Stimulated activated CD8-positive, alpha-beta memory T cell treated with anti-CD3 and anti-CD28 coated beads, Interleukin-12 subunit alpha, Interleukin-12 subunit beta, amount 100 ng/mL, for 4 hours (primary cell): ENCODE measurements at regions not wholly inside any gene's neighbourhood (a gene's known extent, or its start where the extent isn't known, plus 50 kb on each side); places are given as distances from the start of the nearest gene placed in this dataset.

Experiments
- DNase-seq: peaks from one replicate; pipeline ENCODE4 v3.0.0-alpha.2; 2020; ENCODE audit warnings: low read depth

DNA sequence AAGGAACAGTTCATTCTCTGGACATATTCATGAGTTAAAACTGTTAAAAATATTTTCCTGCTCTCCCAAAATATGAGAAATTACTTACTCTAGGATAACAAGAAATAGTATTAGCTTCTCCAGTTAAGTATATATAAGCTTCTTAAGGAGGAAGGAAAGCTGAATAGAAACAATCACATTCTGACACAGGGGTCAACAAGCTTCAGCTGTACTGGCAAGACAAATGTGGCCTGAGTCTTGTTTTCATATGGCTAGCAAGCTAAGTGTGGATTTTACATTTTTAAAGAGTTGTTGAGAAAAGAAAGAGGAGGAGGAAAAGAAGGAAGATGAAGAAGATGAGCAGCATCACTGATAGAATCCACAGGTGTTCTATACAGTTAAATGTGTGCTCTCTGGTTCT lies 313.8 kb downstream of the ZPLD1 start:
- no peak for DNase-seq

DNA sequence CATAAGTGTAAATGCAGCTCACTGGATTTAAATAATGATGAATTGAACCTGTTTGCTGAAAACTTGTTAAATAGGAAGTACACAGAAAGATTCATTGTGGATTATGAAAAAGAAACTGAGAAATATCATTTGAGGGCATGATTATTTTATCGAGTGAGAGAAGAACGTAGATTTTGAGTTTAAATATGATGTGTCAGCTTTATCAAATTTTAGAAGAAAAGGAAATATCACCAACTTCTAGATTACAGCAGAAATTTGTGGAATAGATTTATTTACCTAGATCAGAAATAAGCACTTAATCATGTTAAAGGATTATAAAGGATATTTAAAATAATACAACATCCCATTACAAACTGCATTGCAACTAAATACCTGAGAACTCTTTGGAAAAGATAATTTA lies 315.5 kb downstream of the ZPLD1 start:
- no peak for DNase-seq

DNA sequence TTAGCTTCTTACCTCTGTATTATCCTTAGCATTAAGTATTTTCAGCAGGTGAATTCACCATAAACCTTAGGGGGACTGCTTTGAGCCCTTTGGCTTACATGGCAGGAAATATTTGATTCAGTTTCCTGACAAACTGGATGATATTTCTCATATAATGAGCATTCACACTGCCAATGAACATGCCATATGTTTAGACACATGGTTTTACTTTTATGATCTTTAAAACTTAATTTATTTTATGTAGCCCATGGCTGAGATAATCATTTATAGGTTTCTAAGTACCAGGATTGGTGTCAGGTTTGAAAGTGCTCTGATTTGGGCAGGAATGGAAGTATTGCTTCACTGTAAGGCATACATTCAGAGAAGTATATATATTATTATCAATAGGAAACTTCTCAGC lies 319.1 kb downstream of the ZPLD1 start:
- no peak for DNase-seq

DNA sequence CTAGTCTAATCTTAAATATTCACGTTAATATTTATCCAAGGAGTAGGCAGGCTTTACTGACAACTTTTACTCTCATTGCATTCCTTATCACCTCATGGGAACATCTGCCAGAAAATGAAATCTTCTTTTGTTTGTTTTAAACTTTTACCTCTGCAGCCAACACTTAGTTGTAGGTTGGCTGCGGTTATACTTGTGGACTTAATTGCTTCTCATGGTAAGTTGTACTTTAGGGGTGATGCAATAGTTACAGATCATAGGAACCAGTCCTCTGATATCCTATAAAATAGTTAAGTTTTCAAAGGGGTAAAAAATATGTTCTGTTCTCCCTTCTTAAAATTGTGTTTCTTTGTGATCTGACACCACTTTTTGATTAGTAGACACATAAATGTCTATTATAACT lies 321.9 kb downstream of the ZPLD1 start:
- DNase-seq = no peak

DNA sequence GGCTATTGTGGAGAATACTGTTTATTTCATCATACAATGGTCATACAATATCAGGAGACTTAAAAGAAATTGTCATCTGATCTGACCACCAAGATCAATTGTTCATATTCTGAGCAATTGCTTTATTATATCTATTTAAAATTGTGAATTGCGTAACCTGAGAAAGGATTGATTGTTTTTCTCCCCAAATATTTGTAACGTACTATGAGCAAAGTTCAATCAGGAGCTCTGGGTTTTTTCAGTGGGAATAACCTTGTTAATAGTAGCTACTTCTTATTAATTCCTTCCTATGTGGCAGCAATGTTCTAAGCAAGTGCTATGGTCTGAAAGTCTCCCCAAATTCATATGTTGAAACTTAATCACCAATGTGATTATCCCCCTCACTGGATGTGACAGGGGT lies 323.1 kb downstream of the ZPLD1 start:
- no peak for DNase-seq

DNA sequence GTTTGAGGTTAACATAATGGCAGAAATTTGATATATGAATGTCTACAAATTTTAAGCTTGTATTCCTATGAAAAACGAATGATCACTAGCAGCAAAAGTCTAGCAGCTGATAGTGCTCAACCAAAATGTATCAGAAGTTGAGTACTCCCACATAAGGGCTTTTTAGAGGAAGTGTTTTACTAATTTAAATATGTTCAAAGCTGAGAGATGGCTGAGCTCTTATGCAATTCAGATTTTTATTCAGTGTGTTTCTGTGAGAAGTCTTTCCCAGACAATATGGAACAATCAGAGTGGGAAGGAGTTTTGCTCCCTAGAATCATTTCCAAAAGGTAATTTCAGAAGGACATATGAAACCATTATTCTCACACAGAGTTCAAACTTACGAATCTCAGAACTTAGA lies 327.0 kb downstream of the ZPLD1 start:
- DNase-seq = no peak

DNA sequence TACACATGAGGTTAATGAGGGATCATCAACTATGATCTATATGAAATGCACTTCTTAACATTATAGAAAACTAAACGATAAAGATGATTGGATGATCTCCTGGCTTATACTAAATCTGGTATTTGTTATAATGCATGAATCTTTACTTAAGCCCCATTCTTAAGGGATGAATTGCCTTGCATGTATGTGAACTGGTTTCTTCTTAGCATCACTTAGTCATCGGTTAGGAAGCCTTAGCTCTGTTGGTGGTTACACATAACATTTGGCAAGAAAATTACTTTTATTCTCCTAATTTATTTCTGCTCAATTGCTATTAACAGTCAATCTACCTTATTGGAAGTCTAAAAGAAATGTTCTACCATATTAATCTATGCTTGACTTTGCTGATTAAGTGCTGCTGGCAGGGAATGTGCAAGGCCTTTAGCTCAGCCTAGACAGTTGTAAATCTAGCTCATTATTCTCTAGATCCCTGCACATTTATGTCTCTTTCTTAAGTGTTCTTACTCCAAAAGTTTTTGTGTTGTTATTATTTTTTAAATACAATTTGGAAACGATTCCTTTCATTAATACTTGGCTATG lies 356.0 kb downstream of the ZPLD1 start:
- DNase-seq = no peak

DNA sequence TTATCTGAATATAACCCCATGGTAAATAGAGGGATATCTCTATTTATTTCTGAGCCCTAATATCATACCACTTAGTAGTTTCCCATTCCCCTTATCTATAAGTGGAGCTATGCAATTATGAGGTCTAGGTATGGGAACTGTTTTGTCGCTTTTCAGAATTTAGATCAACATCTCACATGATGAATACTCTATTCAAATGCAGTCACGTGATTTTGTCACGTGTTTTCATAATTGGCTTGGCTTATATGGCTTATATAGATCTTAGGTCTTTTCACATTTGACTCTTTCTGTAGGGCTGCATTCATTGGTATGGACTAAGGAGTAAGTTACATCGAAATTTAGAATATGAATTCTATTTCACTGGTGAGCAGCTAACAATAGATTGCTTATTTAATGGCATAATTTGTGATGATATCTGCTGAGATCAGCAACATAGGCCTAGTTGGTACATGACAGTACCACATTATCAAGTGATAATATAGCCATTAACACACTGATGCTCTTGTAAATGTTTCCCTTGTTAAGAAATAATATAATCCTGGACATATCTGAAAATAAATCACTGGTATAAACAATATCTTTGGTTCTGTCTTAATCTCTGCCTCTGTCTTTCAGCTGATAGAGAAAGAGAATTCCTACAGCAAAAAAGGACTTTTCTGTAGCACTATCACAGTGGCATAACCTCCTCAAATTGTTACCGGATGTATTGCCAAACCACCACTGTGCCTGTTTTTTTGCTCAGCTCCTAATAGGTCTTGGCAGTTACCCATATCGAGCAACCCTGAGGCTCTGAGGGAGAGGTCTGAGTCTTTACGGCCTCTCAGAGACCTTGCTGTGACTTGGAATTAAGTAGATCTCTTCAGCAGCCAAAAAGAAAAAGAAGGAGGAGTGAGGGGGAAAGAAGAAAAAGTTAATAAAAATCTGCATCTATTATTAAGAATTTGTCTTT lies 357.1 kb downstream of the ZPLD1 start:
- DNase-seq = no peak

DNA sequence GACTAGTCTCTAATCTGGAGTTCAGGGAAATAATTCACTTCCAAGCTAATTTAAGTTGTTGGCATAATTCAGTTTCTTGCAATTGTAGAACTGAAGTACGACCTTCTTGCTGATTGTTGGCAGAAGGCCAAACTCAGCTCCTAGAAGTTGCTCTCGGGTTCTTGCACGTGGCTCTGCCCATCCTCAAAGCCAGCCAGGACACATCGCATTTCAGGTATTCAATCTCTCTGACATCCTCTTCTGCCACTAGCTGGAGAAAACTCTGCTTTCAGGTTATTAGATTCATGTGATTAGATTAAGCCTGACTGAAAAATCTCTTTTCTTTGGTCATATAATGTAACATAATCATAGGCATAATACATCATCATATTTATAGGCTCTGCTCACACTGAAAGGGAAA lies 362.0 kb downstream of the ZPLD1 start:
- DNase-seq = no peak

DNA sequence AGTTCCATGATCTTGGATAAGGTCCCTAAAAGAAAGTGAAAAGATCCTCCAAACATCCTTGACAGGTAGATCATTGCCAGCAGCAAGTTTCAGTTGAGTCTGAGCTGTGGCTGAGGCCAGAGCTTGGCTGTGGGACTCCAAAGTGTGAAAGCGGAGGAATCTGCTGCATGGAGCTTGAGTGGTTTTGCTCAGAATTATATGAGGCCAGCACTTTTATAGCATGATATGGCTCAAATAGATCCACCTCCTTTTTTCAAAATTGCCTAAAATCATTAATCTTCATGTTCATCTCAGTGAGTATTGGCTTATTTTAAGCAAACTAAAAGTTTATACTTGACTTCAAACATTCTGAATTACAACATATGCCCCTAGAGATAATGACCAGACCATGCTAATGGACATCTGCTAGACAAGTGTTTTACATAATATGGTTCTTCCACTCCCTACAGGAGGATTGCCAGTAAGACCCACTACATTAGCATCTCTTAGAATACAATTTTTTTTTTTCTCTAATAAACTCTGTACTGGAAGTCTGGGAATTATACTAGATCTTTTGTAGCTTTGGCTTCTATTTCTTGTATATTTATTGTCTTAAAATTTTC lies 368.1 kb downstream of the ZPLD1 start:
- no peak for DNase-seq

DNA sequence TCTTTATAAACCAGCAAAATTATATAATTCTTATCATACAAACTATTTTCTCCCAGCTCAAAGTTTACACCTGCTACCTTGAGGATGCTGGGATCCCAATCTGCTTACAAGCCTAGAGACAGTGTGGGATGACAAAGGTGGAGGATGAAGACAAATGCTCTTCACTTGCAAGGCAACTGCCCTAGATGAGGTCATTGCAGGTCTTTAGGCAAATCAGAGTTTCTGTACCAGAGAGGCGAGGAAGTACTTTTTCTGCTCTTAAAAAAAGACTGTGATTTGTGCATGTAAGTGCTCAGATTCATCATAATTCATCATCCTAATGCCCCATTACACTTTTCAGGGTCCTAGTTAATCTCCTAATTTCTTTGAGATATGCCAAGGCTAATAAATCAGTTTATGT lies 376.1 kb downstream of the ZPLD1 start:
- no peak for DNase-seq

DNA sequence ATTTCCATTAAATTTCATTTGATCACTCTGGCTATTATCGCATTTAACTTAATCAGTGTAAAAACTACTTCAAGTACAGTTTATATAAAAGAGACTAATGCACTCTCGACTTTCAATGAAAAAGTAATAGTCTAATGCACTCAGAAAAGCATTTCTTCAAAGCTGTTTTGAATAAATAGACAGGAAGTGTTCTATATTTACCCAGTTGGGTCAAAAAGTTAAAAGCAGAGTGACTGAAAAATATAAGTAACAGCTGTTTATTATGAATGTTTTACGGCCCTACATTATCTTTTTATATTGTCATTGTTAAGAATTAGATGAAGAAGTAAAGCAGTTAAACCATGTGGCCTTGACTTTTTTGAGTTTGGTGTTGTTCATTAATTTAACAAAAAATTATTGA lies 391.8 kb downstream of the ZPLD1 start:
- DNase-seq = no peak

DNA sequence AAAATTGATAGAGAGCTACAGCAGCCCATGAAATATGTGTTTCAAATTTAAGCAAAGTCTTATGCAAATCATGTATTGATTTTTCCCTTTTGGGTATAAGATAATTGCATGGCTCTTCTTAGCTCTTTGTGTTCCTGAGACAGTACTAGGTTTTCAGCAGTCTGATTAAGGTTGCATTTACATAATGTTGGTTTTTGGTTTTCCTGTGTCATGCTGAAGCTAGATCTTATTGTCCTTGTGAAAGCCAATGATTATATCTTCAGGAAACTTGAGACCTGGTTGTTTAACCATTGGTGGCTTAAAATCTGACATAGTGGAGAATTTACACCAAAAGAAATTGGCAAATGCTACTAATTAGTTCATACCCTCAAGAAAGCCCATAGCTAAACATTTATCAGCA lies 392.6 kb downstream of the ZPLD1 start:
- no peak for DNase-seq

DNA sequence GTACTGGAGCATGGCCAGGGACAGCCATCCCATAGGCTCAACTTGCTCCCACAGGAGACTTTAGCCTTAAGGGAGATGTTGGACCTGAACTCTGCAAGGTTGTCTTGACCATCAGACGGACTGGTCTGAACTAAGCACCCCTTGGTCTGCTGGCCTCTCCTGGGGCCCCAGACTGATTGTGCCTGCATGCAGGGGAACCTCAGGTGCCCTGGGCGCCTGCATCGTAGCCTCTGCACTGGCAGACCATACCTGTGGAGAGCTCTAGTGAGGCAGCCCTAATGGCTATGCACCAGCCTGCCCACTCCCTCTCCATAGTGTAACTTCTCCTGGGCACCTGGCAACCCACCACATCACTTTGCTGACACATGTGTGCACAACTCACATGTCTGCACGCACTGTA lies 395.6 kb downstream of the ZPLD1 start:
- no peak for DNase-seq

DNA sequence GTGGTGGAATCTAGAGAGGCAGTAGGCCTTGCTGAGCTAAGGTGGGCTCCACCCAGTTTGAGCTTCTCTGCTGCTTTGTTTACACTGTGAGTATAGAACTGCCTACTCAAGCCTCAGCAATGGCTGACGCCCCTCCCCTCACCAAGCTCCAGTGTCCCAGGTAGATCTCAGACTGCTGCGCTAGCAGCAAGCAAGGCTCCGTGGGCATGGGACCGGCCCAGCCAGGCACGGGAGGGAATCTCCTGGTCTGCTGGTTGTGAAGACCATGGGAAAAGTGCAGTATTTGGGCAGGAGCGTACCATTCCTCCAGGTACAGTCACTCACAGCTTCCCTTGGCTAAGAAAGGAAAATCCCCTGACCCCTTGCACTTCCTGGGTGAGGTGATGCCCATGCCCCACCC lies 407.1 kb downstream of the ZPLD1 start:
- no peak for DNase-seq

DNA sequence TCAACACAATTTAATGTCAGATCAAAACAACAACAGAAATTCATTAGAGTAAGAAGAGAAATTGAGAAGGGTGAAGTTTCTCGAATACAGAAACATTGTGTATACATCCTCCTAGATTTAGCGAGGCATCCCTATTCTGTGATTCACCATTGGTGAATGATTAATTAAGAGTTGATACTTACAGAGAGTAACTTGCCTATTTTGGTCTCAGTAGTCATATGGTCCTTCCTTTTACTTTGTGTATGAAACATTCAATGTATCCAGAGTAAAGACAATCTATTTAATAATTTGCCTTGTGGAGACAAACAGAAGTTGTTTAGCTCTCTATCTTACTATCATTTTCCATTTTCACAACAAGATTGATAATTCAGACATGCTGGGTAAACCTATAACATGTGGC lies 432.0 kb downstream of the ZPLD1 start:
- DNase-seq = no peak

DNA sequence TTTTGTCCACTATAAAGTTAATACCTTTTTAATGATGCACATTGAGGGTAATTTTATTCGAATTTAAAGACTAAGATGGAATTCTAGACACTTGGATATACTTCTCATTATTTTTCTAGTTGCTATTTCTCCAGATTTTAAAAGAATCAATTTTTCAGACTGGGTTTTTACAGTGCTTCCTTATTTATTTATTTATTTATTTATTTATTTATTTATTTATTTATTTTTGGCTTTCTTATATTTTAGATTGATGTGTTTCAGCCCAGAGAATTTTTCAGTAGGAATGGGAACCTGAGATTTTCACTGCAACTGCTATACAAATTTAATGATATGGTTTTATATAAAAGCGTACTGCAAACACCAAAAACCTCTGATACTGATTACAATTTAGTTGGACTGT lies 448.7 kb downstream of the ZPLD1 start:
- no peak for DNase-seq

DNA sequence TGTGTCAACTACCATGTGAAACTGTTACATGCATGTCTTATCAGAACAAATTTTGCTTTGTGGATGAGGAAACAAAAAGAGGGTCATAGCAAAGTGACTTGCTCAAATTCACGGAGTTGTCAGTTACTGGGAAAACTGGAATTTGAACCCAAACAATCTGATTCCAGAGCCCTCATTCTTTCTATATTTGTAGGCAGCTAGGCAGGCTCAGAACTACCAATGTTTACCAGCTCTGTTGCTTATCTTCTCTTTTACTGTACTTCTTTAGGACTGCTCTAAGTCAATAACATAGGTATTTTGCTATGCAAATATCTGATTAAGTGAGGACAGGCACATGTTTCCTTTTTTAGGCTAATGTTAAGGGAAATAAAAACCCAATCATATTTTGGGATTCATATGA lies 450.5 kb downstream of the ZPLD1 start:
- no peak for DNase-seq

DNA sequence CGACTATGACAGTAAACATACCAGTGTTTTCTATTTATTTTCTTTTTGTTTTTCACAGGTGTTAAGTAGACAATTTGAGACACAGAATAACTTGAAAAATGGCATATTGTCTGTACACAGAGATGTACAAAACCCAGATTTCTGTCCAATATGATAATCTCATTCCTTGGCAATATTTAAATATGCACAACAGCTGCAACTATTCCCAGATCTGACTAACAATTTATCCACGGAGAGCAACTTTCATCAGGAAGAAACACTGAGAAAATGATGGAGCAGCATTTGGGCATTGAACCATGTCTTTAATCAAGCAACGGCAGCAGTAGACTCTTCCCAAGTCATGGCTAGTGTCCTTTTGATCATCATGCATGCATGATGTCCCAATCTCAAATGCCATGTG lies 452.6 kb downstream of the ZPLD1 start:
- DNase-seq = no peak

DNA sequence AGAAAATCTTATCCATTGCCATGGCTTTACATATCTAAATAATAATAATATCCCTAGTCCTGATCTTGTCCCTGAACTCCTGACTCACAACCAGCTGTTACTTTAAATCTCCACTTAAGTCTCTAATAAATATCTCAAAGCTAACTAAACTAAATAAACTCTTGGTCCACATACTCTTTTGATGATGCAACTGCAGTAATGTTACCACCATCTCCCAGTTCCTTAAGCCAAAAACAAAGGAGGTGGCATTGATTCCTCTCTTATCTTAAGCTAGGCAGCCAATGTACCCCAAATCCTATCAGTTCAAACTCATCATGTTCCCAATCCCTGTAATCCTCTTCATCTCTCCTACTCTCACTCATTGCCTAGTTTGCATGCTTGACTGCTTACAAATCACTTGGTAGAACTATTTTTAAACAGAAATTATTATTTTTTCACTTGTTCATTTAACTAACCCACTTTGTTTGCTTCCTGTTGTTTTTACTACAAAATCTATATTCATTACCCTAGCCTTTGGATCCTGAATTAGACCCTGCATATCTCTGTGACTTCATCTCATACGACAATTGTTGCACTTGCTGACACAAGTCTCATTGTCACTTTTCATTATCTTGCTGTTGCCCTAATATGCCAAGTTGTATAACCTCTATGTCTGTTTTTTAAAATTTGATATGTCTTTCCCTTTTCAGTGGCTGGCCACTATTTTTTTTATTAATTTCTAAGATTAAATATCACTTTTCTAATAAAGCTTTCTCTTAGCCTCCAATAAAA lies 462.2 kb downstream of the ZPLD1 start:
- no peak for DNase-seq

DNA sequence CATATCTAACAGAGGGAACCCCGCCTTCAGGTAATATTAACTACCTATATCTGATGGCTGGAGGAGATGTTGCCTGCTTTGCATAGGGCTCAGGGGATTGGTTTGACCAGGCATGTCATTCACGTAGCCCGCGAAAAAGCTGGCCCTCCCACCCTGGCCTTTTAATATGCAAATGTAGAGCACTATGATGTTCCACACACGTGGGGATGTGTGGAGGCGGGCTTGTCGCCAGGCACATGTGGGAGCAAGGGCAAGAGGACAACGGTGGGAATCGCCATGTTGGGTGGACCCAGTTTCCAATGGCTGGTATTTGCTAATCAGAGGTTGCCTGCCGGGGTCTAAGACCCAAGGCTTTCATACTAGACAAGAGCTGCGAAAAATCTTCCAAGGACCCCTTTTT lies 469.8 kb downstream of the ZPLD1 start:
- DNase-seq = no peak

DNA sequence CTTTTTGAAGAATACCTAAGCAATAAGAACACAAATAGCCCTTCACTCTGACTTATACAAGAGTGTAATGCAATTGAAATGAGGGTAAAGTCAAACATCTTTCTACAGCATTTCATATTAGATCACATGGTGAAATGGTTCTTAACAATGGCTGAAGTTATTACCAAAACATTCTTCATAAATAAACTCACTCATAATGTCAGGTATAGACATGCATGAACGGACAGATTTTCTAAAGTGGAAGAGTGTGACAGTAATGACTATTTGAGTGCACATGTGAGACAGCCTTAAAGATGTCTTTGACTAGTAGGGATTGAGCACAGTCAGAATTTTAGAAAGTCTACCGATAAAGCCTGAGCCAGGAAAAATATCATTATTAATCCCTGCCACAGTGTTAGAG lies 471.0 kb downstream of the ZPLD1 start:
- DNase-seq = no peak

DNA sequence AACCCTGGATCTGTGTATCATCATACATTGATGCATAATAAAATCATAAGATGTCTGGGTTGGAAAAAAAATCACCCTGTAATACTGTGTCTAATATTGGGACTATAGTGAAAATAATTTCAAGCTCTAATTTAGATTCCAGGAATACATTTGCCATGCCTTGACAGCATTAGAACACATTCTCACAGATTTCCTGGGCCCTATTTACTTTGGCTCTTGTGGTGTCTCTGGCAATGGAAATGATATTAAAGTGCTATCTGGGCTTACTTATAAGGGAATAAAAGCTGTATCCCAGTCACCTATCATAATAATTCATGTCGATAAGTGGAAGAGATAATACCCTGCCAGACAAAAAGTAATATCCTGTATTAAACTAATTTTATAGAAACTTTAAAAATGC lies 472.0 kb downstream of the ZPLD1 start:
- no peak for DNase-seq
